Right ventricle myocardium superior (tissue), 1 donor: ENCODE measurements at regions not wholly inside any gene's neighbourhood (a gene's known extent, or its start where the extent isn't known, plus 50 kb on each side); places are given as distances from the start of the nearest gene placed in this dataset.

Experiments
- ATAC-seq: fragments of 200-7000 bp; cut with Tn5 transposase; one replicate; pipeline ENCODE4 v1.9.1; 2020; ENCODE audit warnings: mild to moderate bottlenecking; ENCODE audit not compliant: poor library complexity
- DNase-seq: peaks from one replicate; pipeline ENCODE4 v3.0.0-alpha.2; 2020
- intact Hi-C: fragments of 100-400 bp; cut with DNase I; formaldehyde crosslinking; loops from one replicate; pipeline ENCODE4 v1.11.2; 2022
- donor health status: DM: no; HTN: yes; CAD: no; lungs with severe emphysema.

DNA sequence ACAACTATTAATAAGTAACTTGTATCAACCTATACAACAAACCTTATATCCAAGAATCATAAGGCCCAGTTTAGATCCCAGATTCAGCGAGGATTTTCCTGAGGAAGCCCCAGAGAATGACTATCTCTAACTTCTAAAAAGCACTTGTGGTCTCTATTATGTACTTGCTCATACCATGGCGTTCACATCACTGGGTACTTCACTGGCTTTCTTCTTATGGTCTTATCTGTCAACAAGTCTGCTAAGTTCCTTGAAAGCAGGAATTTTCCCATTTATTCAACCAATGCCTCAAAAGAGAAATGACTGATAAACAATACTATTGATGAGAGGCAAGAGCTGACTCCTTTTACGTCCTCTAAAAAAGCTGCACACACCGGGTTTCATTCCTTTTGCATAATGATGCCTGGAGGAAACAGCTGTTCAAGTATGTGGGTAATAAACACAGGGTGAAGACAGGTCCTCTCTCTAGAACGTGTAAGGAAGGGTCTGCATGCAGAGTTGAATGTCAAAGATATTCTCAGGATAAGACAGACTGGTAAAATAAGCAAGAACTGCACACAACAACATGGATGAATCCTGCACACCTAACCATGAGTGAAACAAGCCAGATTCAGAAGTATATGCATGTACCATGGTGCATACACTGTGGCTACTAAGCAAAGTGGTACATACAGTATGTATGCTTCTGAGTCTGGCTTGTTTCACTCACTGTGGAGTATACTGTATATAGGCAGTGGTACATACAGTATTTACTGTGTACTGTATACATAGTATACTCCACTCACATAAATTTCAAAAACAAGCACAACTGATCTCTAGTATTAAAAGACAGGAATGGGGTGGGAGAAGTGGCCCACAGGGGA lies 408.7 kb downstream of the SHQ1 start:
- ATAC-seq (no peak), DNase-seq (no peak)
- intact Hi-C loops: no loop called here

DNA sequence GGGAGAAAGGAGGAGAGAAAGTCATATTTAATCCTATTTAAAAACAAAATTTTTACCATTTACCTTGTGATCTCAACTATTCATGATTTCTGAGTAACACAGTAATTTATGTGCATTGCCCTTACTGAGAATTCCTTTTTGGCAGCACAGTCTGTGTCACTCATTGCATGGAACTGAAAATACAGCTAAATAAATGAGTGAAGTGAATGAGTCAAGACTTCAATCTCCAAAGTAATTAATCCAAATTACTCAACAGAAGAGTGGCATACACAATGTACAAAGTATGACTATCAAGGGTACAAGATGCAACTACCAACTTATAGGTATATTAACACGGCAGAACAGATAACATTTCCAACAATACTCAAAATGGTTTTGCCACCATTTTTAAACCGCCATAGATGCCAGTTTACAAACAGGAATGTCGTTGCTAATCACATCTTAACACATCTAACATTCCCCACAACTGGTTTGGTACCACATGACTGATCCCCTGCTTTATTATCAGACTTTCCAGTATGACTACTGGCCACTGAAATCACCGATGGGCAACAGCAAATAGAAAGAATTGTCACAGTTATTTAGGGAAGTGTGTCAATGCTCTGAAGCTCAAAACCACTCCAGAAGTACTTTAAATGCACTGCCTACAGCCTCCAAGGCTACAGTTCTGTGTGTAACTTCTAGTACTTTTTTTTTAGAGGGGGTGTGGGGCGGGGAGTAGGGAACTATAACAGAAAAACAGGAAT lies 410.4 kb downstream of the SHQ1 start:
- DNase-seq (no peak), ATAC-seq (no peak)
- intact Hi-C loops: no loop called here

DNA sequence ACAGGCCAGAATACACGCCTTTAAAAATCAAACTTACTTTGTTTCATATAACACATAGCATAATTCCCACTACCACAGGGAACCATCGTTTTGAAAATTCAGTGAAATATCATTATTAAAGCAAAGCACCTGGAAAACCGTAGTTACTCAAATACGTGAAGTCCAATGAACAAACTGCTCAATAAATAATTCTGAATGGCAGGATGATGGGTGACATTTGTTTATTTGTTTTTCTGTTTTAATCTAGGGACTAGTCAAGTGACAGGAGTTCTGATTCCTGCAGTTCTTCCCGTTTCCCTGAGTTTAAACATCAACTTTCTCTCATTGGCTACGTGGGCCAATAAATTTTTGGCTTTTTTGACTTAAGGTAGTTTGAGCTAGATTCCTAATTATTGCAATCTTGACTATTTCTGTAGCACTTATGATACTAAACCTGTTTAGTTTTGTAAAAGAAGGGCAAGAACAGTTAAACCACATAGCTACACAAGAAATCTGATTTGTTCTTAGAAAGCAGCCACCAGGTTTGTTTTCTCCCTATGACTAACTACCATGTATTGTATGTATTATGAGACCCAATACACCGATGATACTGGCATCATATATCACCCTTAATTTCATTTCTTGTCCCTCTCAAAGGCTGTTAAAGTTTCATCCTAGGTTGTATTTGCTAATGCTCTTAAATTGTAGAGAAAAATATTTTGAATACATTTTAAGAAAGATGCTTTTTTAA lies 411.2 kb downstream of the SHQ1 start:
- ATAC-seq: no peak
- intact Hi-C loops: no loop called here
- no peak for DNase-seq

DNA sequence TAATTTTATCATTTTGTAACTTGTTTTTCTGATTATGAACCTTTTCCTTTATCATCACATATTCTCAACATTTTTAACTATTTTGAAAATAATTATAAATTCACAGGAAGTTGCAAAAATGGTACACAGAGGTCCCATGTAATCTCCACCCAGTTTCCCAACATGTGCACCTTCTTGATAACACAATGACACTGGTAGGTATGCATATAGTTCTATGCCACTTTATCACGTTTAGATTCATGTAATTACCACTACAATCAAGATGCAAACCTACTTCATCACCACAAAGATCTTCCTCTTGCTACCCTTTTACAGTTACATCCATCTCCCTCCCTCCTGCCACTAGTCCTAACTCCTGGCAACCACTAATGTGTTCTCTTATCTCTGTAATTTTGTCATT lies 413.9 kb downstream of the SHQ1 start:
- DNase-seq (no peak), ATAC-seq (no peak)
- intact Hi-C loops: no loop called here

- ATAC-seq (no peak), DNase-seq (no peak)
- intact Hi-C loops: no loop called here
Measured at GRCh38 chr3:72432246-72432645, 416.0 kb downstream of the SHQ1 start.

- ATAC-seq: peak; percentile 18
- intact Hi-C loops: no loop called here
- DNase-seq: no peak
Measured at GRCh38 chr3:72429589-72430353, 418.5 kb downstream of the SHQ1 start.

- DNase-seq (no peak), ATAC-seq (no peak)
- intact Hi-C loops: no loop called here
Measured at GRCh38 chr3:72428803-72429202, 419.4 kb downstream of the SHQ1 start.

GRCh38 chr3:72427624-72428023 lies 420.6 kb downstream of the SHQ1 start:
- DNase-seq (no peak), ATAC-seq (no peak)
- intact Hi-C loops: no loop called here

- intact Hi-C loops: no loop called here
- ATAC-seq (no peak), DNase-seq (no peak)
Measured at GRCh38 chr3:72426618-72427397, 421.4 kb downstream of the SHQ1 start.

DNA sequence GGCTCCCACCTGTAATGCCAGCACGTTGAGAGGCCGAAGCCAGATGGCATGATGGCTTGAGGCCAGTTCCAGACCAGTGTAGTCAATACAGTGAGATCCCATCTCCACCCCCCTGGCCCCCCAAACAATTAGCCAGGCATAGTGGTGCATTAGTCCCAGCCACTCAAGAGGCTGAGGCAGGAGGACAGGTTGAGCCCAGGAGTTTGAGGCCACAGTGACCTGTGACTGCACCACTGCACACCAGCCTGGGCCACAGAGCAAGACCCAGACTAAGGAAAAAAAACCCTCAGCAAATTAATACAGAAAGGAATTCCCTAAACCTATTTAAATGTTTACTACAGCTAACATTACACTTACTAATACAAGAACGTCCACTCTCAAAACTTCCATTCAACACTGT lies 424.6 kb downstream of the SHQ1 start:
- ATAC-seq (no peak), DNase-seq (no peak)
- intact Hi-C loops: no loop called here

DNA sequence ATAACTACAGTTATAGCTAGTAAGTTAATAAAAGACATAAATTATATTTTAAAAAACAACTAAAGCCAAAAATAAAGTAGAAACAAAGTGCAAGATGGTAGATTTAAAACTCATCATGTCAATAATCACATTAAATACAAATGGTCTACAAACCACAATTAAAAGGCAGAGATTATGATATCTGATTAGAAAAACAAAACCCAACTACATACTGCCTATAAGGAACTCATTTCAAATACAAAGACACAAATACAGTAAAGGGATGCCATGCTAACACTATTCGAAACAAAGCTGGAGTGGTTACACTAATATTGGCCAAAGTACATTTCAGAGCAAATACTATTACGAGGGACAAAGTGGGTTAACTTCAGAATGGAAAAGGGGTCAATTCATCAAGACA lies 426.5 kb downstream of the SHQ1 start:
- no peak for DNase-seq
- intact Hi-C loops: no loop called here
- no peak for ATAC-seq

GRCh38 chr3:72421126-72421525 lies 427.1 kb downstream of the SHQ1 start:
- no peak for ATAC-seq
- no peak for DNase-seq
- intact Hi-C loops: no loop called here

DNA sequence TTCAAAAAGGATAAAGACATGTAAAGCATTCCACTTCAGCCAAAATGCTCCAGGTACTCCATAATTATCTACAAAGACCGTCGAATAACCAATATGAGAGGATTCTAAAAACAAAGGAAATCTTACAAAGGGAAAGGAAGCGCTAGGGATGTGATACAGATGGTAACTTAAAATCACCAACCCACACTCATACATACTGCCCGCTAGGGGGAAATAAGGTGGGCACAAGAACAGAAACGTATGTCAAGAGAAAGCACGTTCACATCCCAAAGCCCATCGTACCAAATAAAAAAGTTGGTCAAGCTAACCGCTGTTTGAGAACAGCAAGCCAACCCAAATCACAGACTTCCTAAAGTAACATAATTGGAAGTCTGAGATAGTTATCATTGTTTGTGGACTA lies 429.4 kb downstream of the SHQ1 start:
- intact Hi-C loops: no loop called here
- DNase-seq (no peak), ATAC-seq (no peak)

DNA sequence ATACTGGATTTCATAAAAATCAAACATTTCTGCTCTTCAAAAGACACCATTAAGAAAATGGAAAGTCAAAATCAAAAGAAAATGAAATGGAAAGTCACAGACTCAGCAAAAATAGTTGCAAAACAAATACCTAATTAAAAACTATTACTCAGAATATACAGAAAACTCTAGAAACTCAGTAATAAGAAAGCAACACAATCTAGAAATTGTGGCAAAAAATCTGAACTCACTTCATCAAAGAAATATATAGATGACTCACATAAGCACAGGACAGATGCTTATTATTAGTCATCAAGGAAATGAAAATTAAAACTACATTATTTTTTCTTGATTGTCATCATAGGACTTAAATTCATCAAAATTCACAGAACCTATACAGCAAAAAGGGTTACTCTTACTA lies 430.0 kb downstream of the SHQ1 start:
- no peak for ATAC-seq

GRCh38 chr3:72414481-72415016 lies 433.7 kb downstream of the SHQ1 start:
- intact Hi-C loops: no loop called here
- ATAC-seq: no peak
- no peak for DNase-seq

More for the DNA sequence above, 430.0 kb downstream of the SHQ1 start:
- intact Hi-C loops: no loop called here
- DNase-seq: no peak

DNA sequence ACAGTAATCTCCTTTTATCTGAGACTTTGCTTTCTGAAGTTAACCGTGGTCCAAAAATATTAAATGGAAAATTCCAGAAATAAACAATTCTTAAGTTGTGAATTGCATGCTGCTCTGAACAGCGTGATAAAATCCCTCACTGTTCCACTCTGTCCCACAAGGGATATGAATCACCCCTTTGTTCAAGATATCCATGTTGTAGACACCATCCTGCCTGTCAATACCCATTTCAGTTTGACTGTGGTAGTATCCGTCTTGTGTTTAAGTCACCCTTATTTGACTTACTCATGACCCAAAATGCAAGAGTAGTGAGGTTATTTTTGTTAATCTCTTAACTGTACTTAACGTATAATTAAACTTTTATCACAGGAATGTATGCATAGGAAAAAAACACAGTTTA lies 435.0 kb downstream of the SHQ1 start:
- intact Hi-C loops: no loop called here
- DNase-seq (no peak), ATAC-seq (peak; percentile 64)

- intact Hi-C loops: no loop called here
- DNase-seq (no peak), ATAC-seq (no peak)
Measured at GRCh38 chr3:72412340-72412956, 435.8 kb downstream of the SHQ1 start.

DNA sequence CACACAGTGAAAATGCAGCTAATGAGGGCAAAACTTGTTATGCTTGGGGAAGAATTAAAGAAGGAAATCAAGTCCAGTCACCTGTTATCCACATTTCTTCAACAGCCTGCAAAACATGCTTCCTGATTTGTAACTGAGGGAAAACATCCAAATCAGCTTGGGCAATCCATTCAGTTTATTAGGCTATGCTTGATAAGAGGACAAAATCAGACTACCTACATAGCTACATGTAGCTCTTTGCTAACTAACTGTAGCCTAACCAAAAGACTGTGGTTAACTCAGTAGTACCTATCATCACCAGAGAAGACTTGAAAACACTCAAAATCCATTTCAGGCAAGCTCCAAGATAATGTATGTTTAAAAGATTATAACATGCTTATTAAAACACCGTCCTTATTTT lies 436.4 kb downstream of the SHQ1 start:
- intact Hi-C loops: no loop called here
- DNase-seq: no peak
- no peak for ATAC-seq
